ENCODE measurements at regions not wholly inside any gene's neighbourhood (a gene's known extent, or its start where the extent isn't known, plus 50 kb on each side); places are given as distances from the start of the nearest gene placed in this dataset.

DNA sequence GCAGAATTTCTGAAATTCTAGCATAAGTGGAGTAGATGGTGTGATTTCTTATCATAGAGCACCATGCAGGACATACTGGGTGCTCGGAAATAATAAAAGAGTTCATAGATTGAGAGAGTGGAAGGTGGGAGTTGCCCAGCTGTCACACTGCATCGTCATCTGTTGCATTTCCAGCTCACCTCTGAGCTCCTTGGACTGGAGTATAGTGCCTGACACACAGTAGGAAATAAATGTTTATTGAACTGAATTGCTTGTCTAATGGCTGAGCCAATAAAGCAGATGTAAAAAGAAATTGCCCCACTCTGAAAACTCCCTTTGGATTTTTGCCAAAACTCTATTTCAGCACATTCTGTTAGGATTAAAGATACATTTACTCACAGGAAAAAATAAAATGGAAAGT, 108.9 kb upstream of the UBE2E1 start:
- DNase-seq (ENCODE audit: low read depth) (no peak), FAIRE-seq (no peak)
- no peak overlapping the region for H3K4me2 ChIP-seq (ENCODE audit: low read length)
- no peak overlapping the region for H3K9ac ChIP-seq (ENCODE audit: low read length)
- no peak overlapping the region for H3K27ac ChIP-seq (ENCODE audit: low read depth, low read length)
- H3K36me3 ChIP-seq (ENCODE audit: insufficient read depth, low read length) = no peaks in the 10 kb centered on the region
- no peak overlapping the region for H3K27ac Mint-ChIP-seq (ENCODE audit: unreplicated experiment)
- no peaks in the 10 kb centered on the region for H3K27me3 ChIP-seq (ENCODE audit: insufficient read depth, low read length)
- no peaks in the 10 kb centered on the region for H3K4me1 ChIP-seq (ENCODE audit: insufficient read depth, low read length)
- no peaks in the 10 kb centered on the region for H3K27me3 Mint-ChIP-seq (ENCODE audit: low read depth, unreplicated experiment)
- H3K9me3 Mint-ChIP-seq (ENCODE audit: unreplicated experiment) = no peaks in the 10 kb centered on the region
- TF ChIP-seq, protein P1, sequence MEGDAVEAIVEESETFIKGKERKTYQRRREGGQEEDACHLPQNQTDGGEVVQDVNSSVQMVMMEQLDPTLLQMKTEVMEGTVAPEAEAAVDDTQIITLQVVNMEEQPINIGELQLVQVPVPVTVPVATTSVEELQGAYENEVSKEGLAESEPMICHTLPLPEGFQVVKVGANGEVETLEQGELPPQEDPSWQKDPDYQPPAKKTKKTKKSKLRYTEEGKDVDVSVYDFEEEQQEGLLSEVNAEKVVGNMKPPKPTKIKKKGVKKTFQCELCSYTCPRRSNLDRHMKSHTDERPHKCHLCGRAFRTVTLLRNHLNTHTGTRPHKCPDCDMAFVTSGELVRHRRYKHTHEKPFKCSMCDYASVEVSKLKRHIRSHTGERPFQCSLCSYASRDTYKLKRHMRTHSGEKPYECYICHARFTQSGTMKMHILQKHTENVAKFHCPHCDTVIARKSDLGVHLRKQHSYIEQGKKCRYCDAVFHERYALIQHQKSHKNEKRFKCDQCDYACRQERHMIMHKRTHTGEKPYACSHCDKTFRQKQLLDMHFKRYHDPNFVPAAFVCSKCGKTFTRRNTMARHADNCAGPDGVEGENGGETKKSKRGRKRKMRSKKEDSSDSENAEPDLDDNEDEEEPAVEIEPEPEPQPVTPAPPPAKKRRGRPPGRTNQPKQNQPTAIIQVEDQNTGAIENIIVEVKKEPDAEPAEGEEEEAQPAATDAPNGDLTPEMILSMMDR (IDR thresholded peaks at IDR 0.05; ENCODE audit: insufficient read depth, low read depth, low read length) = no peak
- TF ChIP-seq EZH2 (IDR thresholded peaks at IDR 0.05; ENCODE audit: insufficient read depth, low read length) = no peak
- H2AFZ ChIP-seq (ENCODE audit: low read depth, low read length) = no peak overlapping the region
- no peaks in the 10 kb centered on the region for H3K36me3 Mint-ChIP-seq (ENCODE audit: low read depth, unreplicated experiment)
- no peaks in the 10 kb centered on the region for H3K79me2 ChIP-seq (ENCODE audit: insufficient read depth, low read length)
- H3K4me1 Mint-ChIP-seq (ENCODE audit: low read depth, unreplicated experiment) = no peaks in the 10 kb centered on the region
- no peaks in the 10 kb centered on the region for H3K9me3 ChIP-seq (ENCODE audit: insufficient read depth, low read depth, low read length)
- H3K4me3 ChIP-seq (ENCODE audit: insufficient read depth, low read depth, low read length) = no peak overlapping the region
- H4K20me1 ChIP-seq (ENCODE audit: insufficient read depth, low read length) = no peaks in the 10 kb centered on the region
- no peak overlapping the region for H3K4me3 Mint-ChIP-seq (ENCODE audit: unreplicated experiment)

DNA sequence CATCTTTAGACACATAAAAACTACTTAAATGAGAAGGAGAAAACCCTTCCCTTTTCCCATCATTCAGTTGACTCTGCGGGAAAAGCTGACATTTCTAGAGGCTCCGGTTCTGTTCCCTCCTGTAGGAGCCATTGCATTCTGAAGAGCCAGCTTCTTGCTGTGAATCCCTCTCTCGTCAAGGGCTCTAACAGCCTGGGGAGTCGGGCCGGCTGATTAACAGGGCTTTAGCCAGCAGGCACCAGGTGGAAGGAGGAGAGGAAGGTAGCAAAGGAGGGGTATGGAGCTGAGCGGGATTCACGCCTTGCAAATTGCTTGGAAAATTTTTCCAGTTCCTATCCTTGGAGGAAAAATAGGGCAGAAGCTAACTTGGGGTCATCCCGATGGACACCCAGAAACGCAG, 108.3 kb upstream of the UBE2E1 start:
- H3K36me3 ChIP-seq (ENCODE audit: insufficient read depth, low read length) = no peaks in the 10 kb centered on the region
- no peaks in the 10 kb centered on the region for H3K9me3 ChIP-seq (ENCODE audit: insufficient read depth, low read depth, low read length)
- no peak overlapping the region for H2AFZ ChIP-seq (ENCODE audit: low read depth, low read length)
- DNase-seq (ENCODE audit: low read depth) (no peak), FAIRE-seq (no peak)
- no peaks in the 10 kb centered on the region for H3K79me2 ChIP-seq (ENCODE audit: insufficient read depth, low read length)
- H4K20me1 ChIP-seq (ENCODE audit: insufficient read depth, low read length) = no peaks in the 10 kb centered on the region
- Mint-ChIP-seq H3K27ac (ENCODE audit: unreplicated experiment) (no peak overlapping the region), H3K4me3 (ENCODE audit: unreplicated experiment) (no peak overlapping the region), H3K9me3 (ENCODE audit: unreplicated experiment) (no peaks in the 10 kb centered on the region), H3K4me1 (ENCODE audit: low read depth, unreplicated experiment) (peaks cover 3% of the 10 kb centered on the region), H3K27me3 (ENCODE audit: low read depth, unreplicated experiment) (no peaks in the 10 kb centered on the region), H3K36me3 (ENCODE audit: low read depth, unreplicated experiment) (no peaks in the 10 kb centered on the region)
- TF ChIP-seq EZH2 (IDR thresholded peaks at IDR 0.05; ENCODE audit: insufficient read depth, low read length) = no peak
- TF ChIP-seq, protein P1 (IDR thresholded peaks at IDR 0.05; ENCODE audit: insufficient read depth, low read depth, low read length) = no peak
- H3K4me2 ChIP-seq (ENCODE audit: low read length) = no peak overlapping the region
- no peak overlapping the region for H3K4me3 ChIP-seq (ENCODE audit: insufficient read depth, low read depth, low read length)
- no peak overlapping the region for H3K27ac ChIP-seq (ENCODE audit: low read depth, low read length)
- no peaks in the 10 kb centered on the region for H3K27me3 ChIP-seq (ENCODE audit: insufficient read depth, low read length)
- H3K4me1 ChIP-seq (ENCODE audit: insufficient read depth, low read length) = no peaks in the 10 kb centered on the region
- H3K9ac ChIP-seq (ENCODE audit: low read length) = no peak overlapping the region

DNA sequence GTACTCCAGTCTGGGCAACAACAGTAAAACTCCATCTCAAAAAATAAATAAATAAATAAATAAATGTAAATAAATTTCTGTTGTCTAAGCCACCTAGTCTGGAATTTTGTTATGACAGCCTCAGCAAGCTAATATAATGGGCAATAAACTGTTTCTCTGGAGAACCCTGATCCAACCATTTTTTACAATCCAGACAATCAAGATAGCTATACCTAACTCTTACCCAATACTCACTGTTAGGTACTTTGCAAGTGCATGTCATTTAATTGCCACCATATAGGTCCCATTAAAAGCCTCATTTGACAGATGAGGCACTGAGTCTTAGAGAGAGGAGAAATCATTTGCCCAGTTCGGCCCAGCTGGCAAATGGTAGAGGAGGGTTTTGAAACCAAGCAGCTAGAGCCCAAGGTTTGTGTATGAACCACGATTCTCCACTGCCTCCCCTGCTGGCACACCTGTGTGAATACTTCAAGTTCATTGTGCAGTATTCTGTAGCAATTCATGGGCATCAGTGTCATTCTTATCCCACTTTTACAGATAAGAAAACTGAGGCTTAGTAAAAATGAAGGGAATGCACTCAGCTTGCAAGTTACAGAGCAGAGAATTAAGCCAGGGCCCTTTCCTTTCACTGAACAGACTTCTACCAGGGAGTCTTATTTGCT, 107.0 kb upstream of the UBE2E1 start:
- H3K4me2 ChIP-seq (ENCODE audit: low read length) = no peak overlapping the region
- no peak overlapping the region for H3K27ac Mint-ChIP-seq (ENCODE audit: unreplicated experiment)
- no peaks in the 10 kb centered on the region for H3K79me2 ChIP-seq (ENCODE audit: insufficient read depth, low read length)
- H3K27me3 Mint-ChIP-seq (ENCODE audit: low read depth, unreplicated experiment) = no peaks in the 10 kb centered on the region
- no peak for DNase-seq (ENCODE audit: low read depth)
- H2AFZ ChIP-seq (ENCODE audit: low read depth, low read length) = no peak overlapping the region
- H4K20me1 ChIP-seq (ENCODE audit: insufficient read depth, low read length) = no peaks in the 10 kb centered on the region
- H3K27ac ChIP-seq (ENCODE audit: low read depth, low read length) = no peak overlapping the region
- no peaks in the 10 kb centered on the region for H3K36me3 Mint-ChIP-seq (ENCODE audit: low read depth, unreplicated experiment)
- H3K27me3 ChIP-seq (ENCODE audit: insufficient read depth, low read length) = no peaks in the 10 kb centered on the region
- H3K36me3 ChIP-seq (ENCODE audit: insufficient read depth, low read length) = no peaks in the 10 kb centered on the region
- H3K9me3 Mint-ChIP-seq (ENCODE audit: unreplicated experiment) = no peaks in the 10 kb centered on the region
- no peak overlapping the region for H3K4me3 ChIP-seq (ENCODE audit: insufficient read depth, low read depth, low read length)
- H3K9me3 ChIP-seq (ENCODE audit: insufficient read depth, low read depth, low read length) = no peaks in the 10 kb centered on the region
- H3K9ac ChIP-seq (ENCODE audit: low read length) = no peak overlapping the region
- no peak for FAIRE-seq
- TF ChIP-seq, protein P1 (IDR thresholded peaks at IDR 0.05; ENCODE audit: insufficient read depth, low read depth, low read length) = no peak
- no peak for TF ChIP-seq EZH2 (IDR thresholded peaks at IDR 0.05; ENCODE audit: insufficient read depth, low read length)
- no peak overlapping the region for H3K4me3 Mint-ChIP-seq (ENCODE audit: unreplicated experiment)
- H3K4me1 Mint-ChIP-seq (ENCODE audit: low read depth, unreplicated experiment) = peaks cover 5% of the 10 kb centered on the region
- H3K4me1 ChIP-seq (ENCODE audit: insufficient read depth, low read length) = no peaks in the 10 kb centered on the region
